ENCODE measurements at regions not wholly inside any gene's neighbourhood (a gene's known extent, or its start where the extent isn't known, plus 50 kb on each side); places are given as distances from the start of the nearest gene placed in this dataset.

DNA sequence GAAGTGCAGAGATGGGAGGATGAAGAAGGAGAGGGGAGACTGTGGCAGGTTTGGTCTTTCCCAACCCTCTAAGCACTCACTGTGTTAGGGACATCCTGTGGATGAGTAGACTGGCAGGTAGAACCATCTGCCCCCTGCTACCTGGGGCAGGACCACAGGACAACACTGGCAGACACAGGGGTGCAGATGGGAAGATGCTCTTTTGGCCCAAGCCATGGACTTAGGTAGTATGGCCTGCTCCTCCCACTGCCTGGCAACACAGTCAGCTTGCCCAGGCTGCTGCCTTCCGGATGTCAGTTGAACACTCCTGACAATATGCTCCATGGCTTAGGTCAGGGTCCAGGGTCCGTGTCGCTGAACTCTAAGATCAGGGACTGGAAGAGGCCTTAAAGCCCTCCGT, 140.7 kb upstream of the NAV2 start (continued):
- TF ChIP-seq, protein P1, sequence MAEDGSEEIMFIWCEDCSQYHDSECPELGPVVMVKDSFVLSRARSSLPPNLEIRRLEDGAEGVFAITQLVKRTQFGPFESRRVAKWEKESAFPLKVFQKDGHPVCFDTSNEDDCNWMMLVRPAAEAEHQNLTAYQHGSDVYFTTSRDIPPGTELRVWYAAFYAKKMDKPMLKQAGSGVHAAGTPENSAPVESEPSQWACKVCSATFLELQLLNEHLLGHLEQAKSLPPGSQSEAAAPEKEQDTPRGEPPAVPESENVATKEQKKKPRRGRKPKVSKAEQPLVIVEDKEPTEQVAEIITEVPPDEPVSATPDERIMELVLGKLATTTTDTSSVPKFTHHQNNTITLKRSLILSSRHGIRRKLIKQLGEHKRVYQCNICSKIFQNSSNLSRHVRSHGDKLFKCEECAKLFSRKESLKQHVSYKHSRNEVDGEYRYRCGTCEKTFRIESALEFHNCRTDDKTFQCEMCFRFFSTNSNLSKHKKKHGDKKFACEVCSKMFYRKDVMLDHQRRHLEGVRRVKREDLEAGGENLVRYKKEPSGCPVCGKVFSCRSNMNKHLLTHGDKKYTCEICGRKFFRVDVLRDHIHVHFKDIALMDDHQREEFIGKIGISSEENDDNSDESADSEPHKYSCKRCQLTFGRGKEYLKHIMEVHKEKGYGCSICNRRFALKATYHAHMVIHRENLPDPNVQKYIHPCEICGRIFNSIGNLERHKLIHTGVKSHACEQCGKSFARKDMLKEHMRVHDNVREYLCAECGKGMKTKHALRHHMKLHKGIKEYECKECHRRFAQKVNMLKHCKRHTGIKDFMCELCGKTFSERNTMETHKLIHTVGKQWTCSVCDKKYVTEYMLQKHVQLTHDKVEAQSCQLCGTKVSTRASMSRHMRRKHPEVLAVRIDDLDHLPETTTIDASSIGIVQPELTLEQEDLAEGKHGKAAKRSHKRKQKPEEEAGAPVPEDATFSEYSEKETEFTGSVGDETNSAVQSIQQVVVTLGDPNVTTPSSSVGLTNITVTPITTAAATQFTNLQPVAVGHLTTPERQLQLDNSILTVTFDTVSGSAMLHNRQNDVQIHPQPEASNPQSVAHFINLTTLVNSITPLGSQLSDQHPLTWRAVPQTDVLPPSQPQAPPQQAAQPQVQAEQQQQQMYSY (CRISPR knock-in tag; IDR thresholded peaks at IDR 0.05) = no peak
- TF ChIP-seq MYC (IDR thresholded peaks at IDR 0.05; ENCODE audit: insufficient read depth, insufficient read length, insufficient replicate concordance, low read length, severe bottlenecking) (no peak), RCOR1 (conservative IDR thresholded peaks at IDR 0.05; ENCODE audit: low read depth, low read length) (no peak)
- TF ChIP-seq, protein P2, sequence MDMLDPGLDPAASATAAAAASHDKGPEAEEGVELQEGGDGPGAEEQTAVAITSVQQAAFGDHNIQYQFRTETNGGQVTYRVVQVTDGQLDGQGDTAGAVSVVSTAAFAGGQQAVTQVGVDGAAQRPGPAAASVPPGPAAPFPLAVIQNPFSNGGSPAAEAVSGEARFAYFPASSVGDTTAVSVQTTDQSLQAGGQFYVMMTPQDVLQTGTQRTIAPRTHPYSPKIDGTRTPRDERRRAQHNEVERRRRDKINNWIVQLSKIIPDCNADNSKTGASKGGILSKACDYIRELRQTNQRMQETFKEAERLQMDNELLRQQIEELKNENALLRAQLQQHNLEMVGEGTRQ (IDR thresholded peaks at IDR 0.05; ENCODE audit: borderline replicate concordance, low read depth, low read length) = no peak

DNA sequence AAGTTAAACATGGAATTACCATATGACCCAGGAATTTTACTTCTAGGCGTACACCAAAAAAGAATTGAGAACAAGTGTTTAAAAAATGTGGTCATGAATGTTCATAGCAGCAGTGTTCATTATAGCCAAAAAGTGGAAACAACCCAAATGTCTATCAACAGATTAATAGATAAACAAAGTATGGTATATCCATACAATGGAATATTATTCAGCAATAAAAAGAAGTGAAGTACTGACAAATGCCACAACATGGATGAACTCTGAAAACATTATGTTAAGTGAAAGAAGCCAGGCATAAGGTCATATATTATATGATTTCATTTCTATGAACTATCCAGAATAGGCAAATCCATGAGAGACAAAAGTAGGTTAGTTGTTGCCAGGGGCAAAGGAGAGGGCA, 141.7 kb upstream of the NAV2 start:
- no TSS peak for BruUV-seq (replicated peaks)
- Histone ChIP-seq H4K20me1 (ENCODE audit: control insufficient read depth, insufficient read depth) (no peaks in the 10 kb centered on the region), H3K4me3 (no peak overlapping the region), H3K27ac (ENCODE audit: control insufficient read depth, insufficient read depth) (no peak overlapping the region), H3K9me3 (replicated peaks; ENCODE audit: control insufficient read depth, insufficient read depth, low read length) (no peaks in the 10 kb centered on the region), H3K4me1 (ENCODE audit: control insufficient read depth, insufficient read depth, low read length) (no peaks in the 10 kb centered on the region), H3K4me2 (ENCODE audit: control insufficient read depth, insufficient read depth) (no peak overlapping the region), H2AFZ (ENCODE audit: control insufficient read depth, low read depth, low read length) (no peak overlapping the region), H3K9ac (ENCODE audit: control insufficient read depth, insufficient read depth, low read length) (no peak overlapping the region), H3K79me2 (ENCODE audit: control insufficient read depth, insufficient read depth, low read length) (no peaks in the 10 kb centered on the region), H3K36me3 (ENCODE audit: control insufficient read depth in 2 of 2, insufficient read depth in 2 of 2, low read length in 1 of 2) (no peaks in the 10 kb centered on the region), H3K27me3 (replicated peaks in 1 of 2; ENCODE audit: control insufficient read depth in 2 of 2, insufficient read depth in 2 of 2, low read length in 1 of 2) (no peaks in the 10 kb centered on the region; a peak in 4 of 4 replicates)
- in situ Hi-C loops (cut with MboI) = no loop called here
- ChIA-PET SMC1A (ENCODE audit: uncharacterized antibody, unreplicated experiment) (no interaction called here), CTCF (no interaction called here), RAD21 (ENCODE audit: unreplicated experiment) (no interaction called here), POLR2A (no interaction called here)
- intact Hi-C loops (cut with micrococcal nuclease; ENCODE audit: unreplicated experiment) = loop anchor here (10.0 kb wide), 1 partner anchor 74 kb away; no protein-coding TSS in a partner anchor
- ATAC-seq (no peak), DNase-seq (ENCODE audit: low read depth, low spot score) (no peak), FAIRE-seq (no peak)
- WGBS (ENCODE audit: insufficient coverage, insufficient replicate concordance, low lambda C conversion rate, missing lambda C conversion rate) = 3% methylated on average over 1 of the region's 1 CpG
- TF ChIP-seq, protein P3, sequence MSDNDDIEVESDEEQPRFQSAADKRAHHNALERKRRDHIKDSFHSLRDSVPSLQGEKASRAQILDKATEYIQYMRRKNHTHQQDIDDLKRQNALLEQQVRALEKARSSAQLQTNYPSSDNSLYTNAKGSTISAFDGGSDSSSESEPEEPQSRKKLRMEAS (IDR thresholded peaks at IDR 0.05; ENCODE audit: low read depth, low read length) = no peak
- no peak for TF ChIP-seq GABPA (IDR thresholded peaks at IDR 0.05; ENCODE audit: low read depth)
- TF ChIP-seq PAX8 (IDR thresholded peaks at IDR 0.05) = no peak
- TF ChIP-seq, protein P4, sequence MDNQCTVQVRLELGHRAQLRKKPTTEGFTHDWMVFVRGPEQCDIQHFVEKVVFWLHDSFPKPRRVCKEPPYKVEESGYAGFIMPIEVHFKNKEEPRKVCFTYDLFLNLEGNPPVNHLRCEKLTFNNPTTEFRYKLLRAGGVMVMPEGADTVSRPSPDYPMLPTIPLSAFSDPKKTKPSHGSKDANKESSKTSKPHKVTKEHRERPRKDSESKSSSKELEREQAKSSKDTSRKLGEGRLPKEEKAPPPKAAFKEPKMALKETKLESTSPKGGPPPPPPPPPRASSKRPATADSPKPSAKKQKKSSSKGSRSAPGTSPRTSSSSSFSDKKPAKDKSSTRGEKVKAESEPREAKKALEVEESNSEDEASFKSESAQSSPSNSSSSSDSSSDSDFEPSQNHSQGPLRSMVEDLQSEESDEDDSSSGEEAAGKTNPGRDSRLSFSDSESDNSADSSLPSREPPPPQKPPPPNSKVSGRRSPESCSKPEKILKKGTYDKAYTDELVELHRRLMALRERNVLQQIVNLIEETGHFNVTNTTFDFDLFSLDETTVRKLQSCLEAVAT (IDR thresholded peaks at IDR 0.05) = no peak
- TF ChIP-seq ZNF622 (IDR thresholded peaks at IDR 0.05) = no peak
- no peak for TF ChIP-seq RBBP5 (conservative IDR thresholded peaks at IDR 0.05)
- no peak for TF ChIP-seq FOXK2 (IDR thresholded peaks at IDR 0.05)
- no peak for TF ChIP-seq ASH2L (IDR thresholded peaks at IDR 0.05; ENCODE audit: borderline replicate concordance, low read depth)
- TF ChIP-seq, protein P5, sequence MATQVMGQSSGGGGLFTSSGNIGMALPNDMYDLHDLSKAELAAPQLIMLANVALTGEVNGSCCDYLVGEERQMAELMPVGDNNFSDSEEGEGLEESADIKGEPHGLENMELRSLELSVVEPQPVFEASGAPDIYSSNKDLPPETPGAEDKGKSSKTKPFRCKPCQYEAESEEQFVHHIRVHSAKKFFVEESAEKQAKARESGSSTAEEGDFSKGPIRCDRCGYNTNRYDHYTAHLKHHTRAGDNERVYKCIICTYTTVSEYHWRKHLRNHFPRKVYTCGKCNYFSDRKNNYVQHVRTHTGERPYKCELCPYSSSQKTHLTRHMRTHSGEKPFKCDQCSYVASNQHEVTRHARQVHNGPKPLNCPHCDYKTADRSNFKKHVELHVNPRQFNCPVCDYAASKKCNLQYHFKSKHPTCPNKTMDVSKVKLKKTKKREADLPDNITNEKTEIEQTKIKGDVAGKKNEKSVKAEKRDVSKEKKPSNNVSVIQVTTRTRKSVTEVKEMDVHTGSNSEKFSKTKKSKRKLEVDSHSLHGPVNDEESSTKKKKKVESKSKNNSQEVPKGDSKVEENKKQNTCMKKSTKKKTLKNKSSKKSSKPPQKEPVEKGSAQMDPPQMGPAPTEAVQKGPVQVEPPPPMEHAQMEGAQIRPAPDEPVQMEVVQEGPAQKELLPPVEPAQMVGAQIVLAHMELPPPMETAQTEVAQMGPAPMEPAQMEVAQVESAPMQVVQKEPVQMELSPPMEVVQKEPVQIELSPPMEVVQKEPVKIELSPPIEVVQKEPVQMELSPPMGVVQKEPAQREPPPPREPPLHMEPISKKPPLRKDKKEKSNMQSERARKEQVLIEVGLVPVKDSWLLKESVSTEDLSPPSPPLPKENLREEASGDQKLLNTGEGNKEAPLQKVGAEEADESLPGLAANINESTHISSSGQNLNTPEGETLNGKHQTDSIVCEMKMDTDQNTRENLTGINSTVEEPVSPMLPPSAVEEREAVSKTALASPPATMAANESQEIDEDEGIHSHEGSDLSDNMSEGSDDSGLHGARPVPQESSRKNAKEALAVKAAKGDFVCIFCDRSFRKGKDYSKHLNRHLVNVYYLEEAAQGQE (IDR thresholded peaks at IDR 0.05; ENCODE audit: low read depth, low read length) = no peak
- TF ChIP-seq TCF3 (IDR thresholded peaks at IDR 0.05; ENCODE audit: borderline replicate concordance, insufficient read depth, low read depth, low read length) = no peak

Data from GM12878 (cell line).